ENCODE measurements at regions not wholly inside any gene's neighbourhood (a gene's known extent, or its start where the extent isn't known, plus 50 kb on each side); places are given as distances from the start of the nearest gene placed in this dataset.

DNA sequence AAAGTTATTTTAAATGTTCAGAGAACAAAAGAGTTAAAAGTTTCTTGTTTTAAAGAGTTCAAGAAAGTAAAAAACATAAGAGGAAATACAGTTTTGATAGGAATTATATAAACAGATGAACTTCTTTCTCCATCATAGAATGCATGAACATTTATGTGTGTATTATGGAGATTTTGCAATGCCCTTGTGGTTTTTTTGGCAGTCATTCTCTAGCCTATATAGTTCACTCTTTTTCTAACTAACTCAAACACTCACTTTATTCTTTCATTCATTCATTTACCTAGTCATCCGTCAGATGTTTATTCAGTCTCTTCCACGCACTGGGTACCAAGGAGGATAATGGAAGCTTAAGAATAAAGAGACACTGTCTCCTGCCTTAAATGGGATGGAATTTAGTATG is 195.9 kb upstream of the VLDLR start:
- TF ChIP-seq CTCF (IDR thresholded peaks at IDR 0.05): no peak
- no peak for TF ChIP-seq ZFX (IDR thresholded peaks at IDR 0.05; ENCODE audit: borderline replicate concordance)

All from 22Rv1 (cell line).